ENCODE measurements at regions not wholly inside any gene's neighbourhood (a gene's known extent, or its start where the extent isn't known, plus 50 kb on each side); places are given as distances from the start of the nearest gene placed in this dataset.

DNA sequence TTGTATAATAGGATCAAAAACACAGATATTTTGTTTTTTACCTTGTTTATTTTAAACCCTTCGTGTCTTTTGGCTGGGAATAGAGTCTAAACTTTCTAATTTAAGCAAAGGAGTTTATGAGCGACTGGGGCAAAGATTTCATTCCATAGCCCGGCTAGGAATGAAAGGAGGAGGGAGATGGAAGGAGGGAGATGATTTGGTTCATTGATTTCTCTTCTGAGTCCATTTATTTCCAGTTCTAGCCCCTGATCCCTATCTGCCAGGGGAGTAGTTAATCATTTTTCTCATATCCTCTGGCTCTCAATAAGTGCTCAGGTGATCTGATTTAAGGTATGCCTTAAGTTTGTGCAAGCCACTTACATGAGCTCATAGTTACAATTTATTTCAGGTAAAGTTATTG, 120.0 kb downstream of the SPRY1 start:
- no peak for DNase-seq
- H3K27me3 ChIP-seq (ENCODE audit: control insufficient read depth, insufficient read depth, low read length), result no peaks in the 10 kb centered on the region
- H3K4me3 ChIP-seq (ENCODE audit: low read length), result no peak overlapping the region
- no peaks in the 10 kb centered on the region for H3K36me3 ChIP-seq (ENCODE audit: control insufficient read depth, insufficient read depth, low read length)
- peaks cover 8% of the 10 kb centered on the region for H3K4me1 ChIP-seq (ENCODE audit: control insufficient read depth, insufficient read depth, low read length)
- WGBS (ENCODE audit: insufficient coverage), result no CpG with 5 or more reads among the region's 3 CpGs
- H3K27ac ChIP-seq (ENCODE audit: low read length), result peak overlapping the region; percentile 20
- no peaks in the 10 kb centered on the region for H3K9me3 ChIP-seq (replicated peaks; ENCODE audit: control insufficient read depth, low read depth, low read length)

DNA sequence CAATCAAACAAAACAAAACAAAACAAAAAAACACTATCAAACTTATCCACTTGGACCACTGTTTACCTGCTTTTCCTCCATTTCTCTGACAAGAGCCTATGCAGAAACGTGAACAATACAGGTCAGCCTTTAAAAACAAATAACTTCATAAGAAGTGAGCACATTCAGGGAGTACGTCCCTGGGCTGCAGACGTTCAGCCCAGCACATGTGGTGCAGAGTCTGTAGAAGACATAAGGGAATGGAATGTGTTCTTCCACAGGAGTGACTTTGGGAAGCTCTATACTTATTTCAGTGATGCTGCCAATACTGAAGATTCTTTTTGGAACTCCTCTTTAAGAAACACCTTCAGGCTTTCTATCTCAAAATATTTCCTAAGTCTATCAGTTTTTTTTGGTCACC, 120.6 kb downstream of the SPRY1 start:
- Histone ChIP-seq H3K27me3 (ENCODE audit: control insufficient read depth, insufficient read depth, low read length) (no peaks in the 10 kb centered on the region), H3K36me3 (ENCODE audit: control insufficient read depth, insufficient read depth, low read length) (no peaks in the 10 kb centered on the region), H3K9me3 (replicated peaks; ENCODE audit: control insufficient read depth, low read depth, low read length) (no peaks in the 10 kb centered on the region), H3K27ac (ENCODE audit: low read length) (no peak overlapping the region), H3K4me3 (ENCODE audit: low read length) (no peak overlapping the region), H3K4me1 (ENCODE audit: control insufficient read depth, insufficient read depth, low read length) (peaks cover 11% of the 10 kb centered on the region)
- DNase-seq, result peak; percentile 73
- WGBS (ENCODE audit: insufficient coverage), result no CpG with 5 or more reads among the region's 3 CpGs

DNA sequence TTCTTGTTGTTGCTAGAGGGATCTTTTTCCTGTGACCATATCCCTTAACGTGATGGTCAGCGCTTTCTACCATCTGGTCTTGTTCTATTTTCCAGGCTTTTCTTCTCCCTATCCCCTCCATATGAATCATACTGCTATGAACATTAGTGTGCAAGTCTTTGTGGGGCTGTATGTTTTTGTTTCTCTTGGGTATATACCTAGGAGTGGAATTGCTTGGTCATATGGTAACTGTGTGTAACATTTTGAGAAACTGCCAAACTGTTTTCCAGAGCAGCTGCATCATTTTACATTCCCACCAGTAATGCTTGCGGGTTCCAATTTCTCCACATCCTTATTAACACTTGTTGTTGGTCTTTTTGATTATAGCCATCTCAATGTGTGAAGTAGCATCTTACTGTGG, 121.4 kb downstream of the SPRY1 start:
- no peaks in the 10 kb centered on the region for H3K36me3 ChIP-seq (ENCODE audit: control insufficient read depth, insufficient read depth, low read length)
- no peaks in the 10 kb centered on the region for H3K27me3 ChIP-seq (ENCODE audit: control insufficient read depth, insufficient read depth, low read length)
- peaks cover 12% of the 10 kb centered on the region for H3K4me1 ChIP-seq (ENCODE audit: control insufficient read depth, insufficient read depth, low read length)
- DNase-seq, result no peak
- H3K4me3 ChIP-seq (ENCODE audit: low read length), result no peak overlapping the region
- no peak overlapping the region for H3K27ac ChIP-seq (ENCODE audit: low read length)
- no peaks in the 10 kb centered on the region for H3K9me3 ChIP-seq (replicated peaks; ENCODE audit: control insufficient read depth, low read depth, low read length)
- WGBS (ENCODE audit: insufficient coverage), result no CpG with 5 or more reads among the region's 3 CpGs

DNA sequence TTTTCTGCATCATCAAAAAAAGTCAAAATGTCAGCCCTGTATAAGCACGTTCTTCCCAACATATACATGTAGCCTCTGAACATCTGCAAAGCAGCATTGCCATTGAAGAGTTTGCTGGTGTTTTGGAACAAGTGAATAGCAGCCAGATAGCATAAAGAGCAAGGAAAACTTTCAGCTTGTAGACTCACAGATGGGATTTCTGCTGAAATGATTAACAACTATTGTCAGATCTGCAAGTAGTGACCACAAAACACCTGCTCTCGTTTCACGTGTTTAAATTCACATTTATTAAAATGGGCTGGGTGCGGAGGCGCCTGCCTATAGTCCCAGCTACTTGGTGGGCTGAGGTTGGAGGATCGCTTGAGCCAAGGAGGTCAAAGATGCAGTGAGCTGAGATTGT, 123.7 kb downstream of the SPRY1 start:
- peak; percentile 97 for DNase-seq
- peak overlapping the region; percentile 72 for H3K27ac ChIP-seq (ENCODE audit: low read length)

DNA sequence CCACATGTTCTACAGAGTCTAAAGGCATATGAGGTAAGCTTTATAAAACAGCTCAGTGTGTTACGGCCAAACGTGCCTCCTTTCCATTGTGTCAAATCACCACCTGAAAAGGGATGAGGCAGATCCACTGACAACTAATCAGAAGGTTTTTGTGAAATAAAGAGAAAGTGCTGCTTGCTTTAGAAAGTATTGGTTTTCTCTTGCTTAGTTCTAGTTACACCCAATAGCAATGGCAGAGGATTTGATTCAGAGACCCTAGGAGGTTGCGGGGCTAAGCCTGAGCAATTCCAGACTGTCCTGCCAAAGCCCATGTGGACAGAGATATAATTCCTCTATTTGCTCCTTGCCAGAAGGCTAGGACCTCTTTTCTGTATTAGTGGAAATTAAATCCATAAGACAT, 125.5 kb downstream of the SPRY1 start:
- Histone ChIP-seq H3K4me1 (ENCODE audit: control insufficient read depth, insufficient read depth, low read length) (peaks cover 11% of the 10 kb centered on the region), H3K9me3 (replicated peaks; ENCODE audit: control insufficient read depth, low read depth, low read length) (no peaks in the 10 kb centered on the region), H3K27me3 (ENCODE audit: control insufficient read depth, insufficient read depth, low read length) (no peaks in the 10 kb centered on the region), H3K36me3 (ENCODE audit: control insufficient read depth, insufficient read depth, low read length) (no peaks in the 10 kb centered on the region), H3K27ac (ENCODE audit: low read length) (peak overlapping the region; percentile 81), H3K4me3 (ENCODE audit: low read length) (no peak overlapping the region)
- WGBS (ENCODE audit: insufficient coverage), result no CpG with 5 or more reads among the region's 3 CpGs
- peak; percentile 72 for DNase-seq

More for the DNA sequence above, 123.7 kb downstream of the SPRY1 start:
- Histone ChIP-seq H3K4me1 (ENCODE audit: control insufficient read depth, insufficient read depth, low read length) (peaks cover 14% of the 10 kb centered on the region), H3K36me3 (ENCODE audit: control insufficient read depth, insufficient read depth, low read length) (no peaks in the 10 kb centered on the region), H3K4me3 (ENCODE audit: low read length) (no peak overlapping the region), H3K9me3 (replicated peaks; ENCODE audit: control insufficient read depth, low read depth, low read length) (no peaks in the 10 kb centered on the region), H3K27me3 (ENCODE audit: control insufficient read depth, insufficient read depth, low read length) (no peaks in the 10 kb centered on the region)
- no CpG with 5 or more reads among the region's 6 CpGs for WGBS (ENCODE audit: insufficient coverage)

DNA sequence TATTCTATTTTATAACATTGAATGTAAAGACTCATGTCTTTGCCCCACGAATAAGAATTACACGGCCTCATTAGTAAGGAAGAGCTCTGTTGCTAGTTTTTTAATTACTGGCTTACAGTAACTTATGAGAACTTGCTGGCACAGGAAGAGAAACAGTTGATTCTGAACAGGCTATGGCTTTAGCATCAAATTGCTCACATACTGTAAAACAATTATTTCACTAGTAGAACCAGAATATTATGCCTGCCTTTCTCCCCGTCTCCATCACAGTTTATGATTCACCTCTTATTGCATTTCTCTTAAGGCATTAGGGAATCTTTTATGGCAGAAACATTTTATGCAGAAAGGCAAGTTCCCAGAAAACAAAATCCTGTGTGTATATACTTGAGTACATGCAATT, 126.1 kb downstream of the SPRY1 start:
- H3K4me1 ChIP-seq (ENCODE audit: control insufficient read depth, insufficient read depth, low read length), result peaks cover 9% of the 10 kb centered on the region
- peak; percentile 83 for DNase-seq
- no peaks in the 10 kb centered on the region for H3K27me3 ChIP-seq (ENCODE audit: control insufficient read depth, insufficient read depth, low read length)
- H3K36me3 ChIP-seq (ENCODE audit: control insufficient read depth, insufficient read depth, low read length), result no peaks in the 10 kb centered on the region
- peak overlapping the region; percentile 81 for H3K27ac ChIP-seq (ENCODE audit: low read length)
- no peaks in the 10 kb centered on the region for H3K9me3 ChIP-seq (replicated peaks; ENCODE audit: control insufficient read depth, low read depth, low read length)
- no CpG with 5 or more reads among the region's 3 CpGs for WGBS (ENCODE audit: insufficient coverage)
- H3K4me3 ChIP-seq (ENCODE audit: low read length), result no peak overlapping the region

DNA sequence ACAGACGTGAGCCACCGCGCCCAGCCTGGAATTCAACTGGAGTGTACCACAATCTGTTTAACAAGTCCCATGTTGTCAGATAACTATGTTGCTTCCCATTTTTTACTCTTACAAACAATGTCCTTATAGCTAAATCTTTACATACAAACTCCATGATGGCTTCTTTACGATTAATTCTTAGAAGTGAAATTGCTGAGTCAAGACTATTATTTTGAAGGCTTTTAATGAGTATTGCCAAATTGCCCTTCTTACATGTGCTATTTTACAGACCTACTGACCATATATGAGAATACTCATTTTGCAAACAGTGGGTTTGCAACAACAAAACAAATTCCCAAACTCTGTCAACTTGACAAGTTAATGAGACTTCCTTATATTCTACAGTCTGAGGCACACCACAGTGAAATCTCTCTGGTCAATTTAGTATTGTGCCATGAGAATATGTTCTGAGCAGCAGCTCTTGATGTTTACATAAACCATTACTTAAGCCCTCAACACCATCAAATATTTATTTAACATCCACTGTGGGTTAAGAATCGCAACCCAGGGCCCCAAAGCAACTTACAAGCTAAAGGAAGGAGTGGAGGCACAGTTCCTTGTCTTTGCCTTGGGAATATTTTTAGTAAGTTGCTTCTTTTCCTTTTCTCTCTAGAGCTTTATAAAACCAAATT, 128.5 kb downstream of the SPRY1 start:
- no peak overlapping the region for H3K4me3 ChIP-seq (ENCODE audit: low read length)
- no peaks in the 10 kb centered on the region for H3K9me3 ChIP-seq (replicated peaks; ENCODE audit: control insufficient read depth, low read depth, low read length)
- peaks cover 9% of the 10 kb centered on the region for H3K4me1 ChIP-seq (ENCODE audit: control insufficient read depth, insufficient read depth, low read length)
- DNase-seq, result no peak
- no peak overlapping the region for H3K27ac ChIP-seq (ENCODE audit: low read length)
- 96% methylated on average over 3 of the region's 5 CpGs for WGBS (ENCODE audit: insufficient coverage)
- H3K36me3 ChIP-seq (ENCODE audit: control insufficient read depth, insufficient read depth, low read length), result no peaks in the 10 kb centered on the region
- H3K27me3 ChIP-seq (ENCODE audit: control insufficient read depth, insufficient read depth, low read length), result no peaks in the 10 kb centered on the region

DNA sequence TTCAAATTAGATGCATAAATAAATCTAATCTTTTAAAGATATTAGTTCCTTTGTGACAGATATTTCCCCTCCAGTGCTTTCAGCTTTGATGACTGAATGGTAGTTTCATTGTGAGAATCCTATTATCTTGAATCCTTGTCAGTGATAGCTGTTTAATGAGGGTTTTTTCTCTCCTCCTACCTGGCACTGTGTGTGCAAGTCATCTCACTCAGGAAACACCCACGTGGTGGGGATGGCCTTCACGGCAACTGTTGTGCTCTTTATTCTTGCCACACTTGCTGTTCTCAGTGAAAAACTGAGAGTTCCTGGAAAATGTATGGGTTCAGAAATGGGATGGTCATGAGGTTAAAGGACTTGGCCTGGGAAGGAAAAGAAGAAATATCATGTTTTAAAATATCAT, 129.9 kb downstream of the SPRY1 start:
- no peak overlapping the region for H3K27ac ChIP-seq (ENCODE audit: low read length)
- H3K27me3 ChIP-seq (ENCODE audit: control insufficient read depth, insufficient read depth, low read length), result no peaks in the 10 kb centered on the region
- peaks cover 5% of the 10 kb centered on the region for H3K4me1 ChIP-seq (ENCODE audit: control insufficient read depth, insufficient read depth, low read length)
- WGBS (ENCODE audit: insufficient coverage), result no CpG with 5 or more reads among the region's 2 CpGs
- no peaks in the 10 kb centered on the region for H3K9me3 ChIP-seq (replicated peaks; ENCODE audit: control insufficient read depth, low read depth, low read length)
- no peaks in the 10 kb centered on the region for H3K36me3 ChIP-seq (ENCODE audit: control insufficient read depth, insufficient read depth, low read length)
- DNase-seq, result no peak
- H3K4me3 ChIP-seq (ENCODE audit: low read length), result no peak overlapping the region

DNA sequence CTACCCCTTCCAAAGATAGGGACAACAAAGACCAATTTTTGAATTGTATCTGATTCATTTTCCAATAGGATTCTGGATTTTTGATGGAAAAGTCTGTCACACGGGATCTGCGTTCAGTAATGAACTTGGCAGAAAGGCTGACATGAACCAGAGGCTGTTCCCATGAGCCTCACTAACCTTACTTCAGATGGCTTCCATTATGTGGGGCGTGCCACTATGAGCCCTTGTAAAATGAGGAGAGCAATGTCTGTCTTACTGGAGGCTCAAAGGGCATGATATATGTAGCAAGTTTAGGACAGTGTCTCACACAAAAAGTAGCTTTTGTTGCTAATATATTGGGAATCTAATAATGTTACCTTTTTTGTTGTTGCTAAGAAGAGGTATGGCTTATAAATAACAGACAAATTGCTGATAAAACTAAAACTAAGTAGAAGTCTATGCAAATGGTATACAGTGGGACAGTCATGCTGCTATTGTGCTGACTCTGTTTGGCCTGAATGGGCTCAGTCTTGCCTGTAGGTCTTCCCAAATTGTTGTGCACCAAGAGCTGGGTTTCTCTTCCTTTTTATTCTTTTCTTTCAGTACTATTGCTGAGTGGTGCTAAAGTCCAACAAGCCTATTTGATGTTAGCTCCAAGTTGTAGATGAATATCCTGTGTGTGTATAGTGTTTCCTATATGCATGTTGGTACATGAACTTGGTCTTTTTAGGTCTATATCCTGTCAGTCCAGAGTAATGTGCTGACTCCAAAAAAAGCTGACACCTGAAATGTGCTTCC, 132.1 kb downstream of the SPRY1 start:
- Histone ChIP-seq H3K9me3 (replicated peaks; ENCODE audit: control insufficient read depth, low read depth, low read length) (no peaks in the 10 kb centered on the region), H3K36me3 (ENCODE audit: control insufficient read depth, insufficient read depth, low read length) (no peaks in the 10 kb centered on the region)

DNA sequence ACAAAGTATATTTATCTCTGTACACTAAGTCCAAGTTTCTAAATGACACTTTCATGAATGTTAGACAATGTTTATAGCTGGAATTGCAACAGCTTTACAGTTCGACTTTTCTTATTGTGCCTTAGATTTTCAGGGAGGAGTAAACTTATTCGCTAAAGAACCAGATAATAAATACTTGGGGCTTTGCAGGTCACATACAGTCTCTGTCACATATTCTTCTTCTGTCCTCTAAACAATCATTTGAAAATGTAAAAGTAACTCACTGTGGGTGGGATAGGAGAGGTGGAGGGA, 132.6 kb downstream of the SPRY1 start:
- no CpG with 5 or more reads among the region's 2 CpGs for WGBS (ENCODE audit: insufficient coverage)
- peaks cover 4% of the 10 kb centered on the region for H3K9me3 ChIP-seq (replicated peaks; ENCODE audit: control insufficient read depth, low read depth, low read length)
- H3K4me1 ChIP-seq (ENCODE audit: control insufficient read depth, insufficient read depth, low read length), result no peaks in the 10 kb centered on the region
- H3K27me3 ChIP-seq (ENCODE audit: control insufficient read depth, insufficient read depth, low read length), result no peaks in the 10 kb centered on the region
- DNase-seq, result no peak
- H3K4me3 ChIP-seq (ENCODE audit: low read length), result no peak overlapping the region
- no peak overlapping the region for H3K27ac ChIP-seq (ENCODE audit: low read length)
- H3K36me3 ChIP-seq (ENCODE audit: control insufficient read depth, insufficient read depth, low read length), result no peaks in the 10 kb centered on the region

More for the DNA sequence above, 132.1 kb downstream of the SPRY1 start:
- Histone ChIP-seq H3K4me3 (ENCODE audit: low read length) (no peak overlapping the region), H3K4me1 (ENCODE audit: control insufficient read depth, insufficient read depth, low read length) (no peaks in the 10 kb centered on the region), H3K27ac (ENCODE audit: low read length) (no peak overlapping the region), H3K27me3 (ENCODE audit: control insufficient read depth, insufficient read depth, low read length) (no peaks in the 10 kb centered on the region)
- DNase-seq, result no peak
- WGBS (ENCODE audit: insufficient coverage), result 52% methylated on average over 2 of the region's 3 CpGs

Data from muscle of leg (tissue), 3 donors.